Activated CD8-positive, alpha-beta T cell treated with anti-CD3 and anti-CD28 coated beads, Interleukin-2, amount 10 ng/mL, durations not matched to agents 7 days and 5 days (primary cell): ENCODE measurements at regions not wholly inside any gene's neighbourhood (a gene's known extent, or its start where the extent isn't known, plus 50 kb on each side); places are given as distances from the start of the nearest gene placed in this dataset.
"Not testable (repeated sequence)": the region's sequence is repeated elsewhere in the genome, so short reads cannot be mapped to it uniquely, and the experiment has no call there.

Experiments
- ATAC-seq: fragments of 150-1000 bp; cut with Tn5 transposase; one replicate; pipeline ENCODE4 v1.10.0; 2021; ENCODE audit warnings: moderate library complexity
- CTCF ChIA-PET: fragments of 350-600 bp; sonication (Branson Sonifier 250); formaldehyde crosslinking; loops from one replicate; lab custom pipeline; 2021; ENCODE audit warnings: antibody characterized with exemption; lab: Charles Lee
- POLR2A ChIA-PET: fragments of 350-600 bp; sonication (Branson Sonifier 250); formaldehyde crosslinking; loops from one replicate; lab custom pipeline; 2021; ENCODE audit warnings: antibody characterized with exemption; lab: Charles Lee
- DNase-seq: peaks from one replicate; pipeline ENCODE4 v3.0.0-alpha.2; 2020
- H3K27ac Mint-ChIP-seq: one replicate; pipeline ENCODE4 v1.8.0; 2021; ENCODE audit warnings: mild to moderate bottlenecking, mixed read lengths
- H3K27me3 Mint-ChIP-seq: one replicate; pipeline ENCODE4 v1.8.0; 2021; ENCODE audit warnings: low read depth, mixed read lengths
- H3K36me3 Mint-ChIP-seq: one replicate; pipeline ENCODE4 v1.8.0; 2021; ENCODE audit warnings: low read depth, mixed read lengths
- H3K4me1 Mint-ChIP-seq: one replicate; pipeline ENCODE4 v1.8.0; 2021; ENCODE audit warnings: low read depth, mixed read lengths
- H3K4me3 Mint-ChIP-seq: one replicate; pipeline ENCODE4 v1.8.0; 2021; ENCODE audit warnings: mild to moderate bottlenecking, mixed read lengths
- H3K9me3 Mint-ChIP-seq: one replicate; pipeline ENCODE4 v1.8.0; 2022; ENCODE audit warnings: mixed read lengths; ENCODE audit not compliant: insufficient read depth

GRCh38 chr1:30467101-30467500, 256.3 kb downstream of the MATN1 start:
- no peaks in the 10 kb centered on the region for H3K9me3 Mint-ChIP-seq
- CTCF ChIA-PET = no interaction called here
- ATAC-seq (no peak), DNase-seq (no peak)
- no peak overlapping the region for H3K4me3 Mint-ChIP-seq
- H3K27me3 Mint-ChIP-seq = no peaks in the 10 kb centered on the region
- H3K27ac Mint-ChIP-seq = no peak overlapping the region
- H3K4me1 Mint-ChIP-seq = no peaks in the 10 kb centered on the region
- no peaks in the 10 kb centered on the region for H3K36me3 Mint-ChIP-seq
- POLR2A ChIA-PET = no interaction called here

- ATAC-seq = no peak
- Mint-ChIP-seq H3K27ac (no peak overlapping the region), H3K27me3 (no peaks in the 10 kb centered on the region)
These were observed 256.8 kb downstream of the MATN1 start for GRCh38 chr1:30466610-30467009.

GRCh38 chr1:30466026-30466425, 257.4 kb downstream of the MATN1 start:
- no peaks in the 10 kb centered on the region for H3K4me1 Mint-ChIP-seq
- CTCF ChIA-PET = no interaction called here
- no peak for DNase-seq
- no peak overlapping the region for H3K4me3 Mint-ChIP-seq
- POLR2A ChIA-PET = no interaction called here
- no peak for ATAC-seq
- H3K27me3 Mint-ChIP-seq = no peaks in the 10 kb centered on the region
- H3K9me3 Mint-ChIP-seq = no peaks in the 10 kb centered on the region
- H3K36me3 Mint-ChIP-seq = no peaks in the 10 kb centered on the region
- H3K27ac Mint-ChIP-seq = no peak overlapping the region

More at GRCh38 chr1:30466610-30467009, 256.8 kb downstream of the MATN1 start:
- ChIA-PET CTCF (no interaction called here), POLR2A (no interaction called here)
- no peaks in the 10 kb centered on the region for H3K9me3 Mint-ChIP-seq
- no peaks in the 10 kb centered on the region for H3K4me1 Mint-ChIP-seq
- H3K36me3 Mint-ChIP-seq = no peaks in the 10 kb centered on the region
- DNase-seq = no peak
- no peak overlapping the region for H3K4me3 Mint-ChIP-seq

- no peaks in the 10 kb centered on the region for H3K4me1 Mint-ChIP-seq
- ChIA-PET POLR2A (no interaction called here), CTCF (no interaction called here)
- no peaks in the 10 kb centered on the region for H3K9me3 Mint-ChIP-seq
- no peak overlapping the region for H3K27ac Mint-ChIP-seq
- H3K36me3 Mint-ChIP-seq = no peaks in the 10 kb centered on the region
- H3K27me3 Mint-ChIP-seq = no peaks in the 10 kb centered on the region
- ATAC-seq = no peak
- DNase-seq = no peak
- no peak overlapping the region for H3K4me3 Mint-ChIP-seq
These were observed 258.3 kb downstream of the MATN1 start for GRCh38 chr1:30465096-30465495.

GRCh38 chr1:30464187-30464617, 259.2 kb downstream of the MATN1 start:
- ATAC-seq (no peak), DNase-seq (no peak)
- CTCF ChIA-PET = no interaction called here

GRCh38 chr1:30462826-30463425, 260.5 kb downstream of the MATN1 start:
- no peaks in the 10 kb centered on the region for H3K27me3 Mint-ChIP-seq
- CTCF ChIA-PET = no interaction called here

More at GRCh38 chr1:30464187-30464617, 259.2 kb downstream of the MATN1 start:
- H3K4me1 Mint-ChIP-seq = no peaks in the 10 kb centered on the region
- H3K27ac Mint-ChIP-seq = no peak overlapping the region
- H3K9me3 Mint-ChIP-seq = no peaks in the 10 kb centered on the region
- POLR2A ChIA-PET = no interaction called here
- no peak overlapping the region for H3K4me3 Mint-ChIP-seq
- no peaks in the 10 kb centered on the region for H3K27me3 Mint-ChIP-seq
- H3K36me3 Mint-ChIP-seq = no peaks in the 10 kb centered on the region

GRCh38 chr1:30462166-30462565, 261.2 kb downstream of the MATN1 start:
- Mint-ChIP-seq H3K36me3 (no peaks in the 10 kb centered on the region), H3K4me1 (no peaks in the 10 kb centered on the region), H3K27me3 (no peaks in the 10 kb centered on the region), H3K4me3 (no peak overlapping the region), H3K27ac (no peak overlapping the region), H3K9me3 (no peaks in the 10 kb centered on the region)
- ATAC-seq (no peak), DNase-seq (no peak)
- CTCF ChIA-PET = no interaction called here
- POLR2A ChIA-PET = no interaction called here

More at GRCh38 chr1:30462826-30463425, 260.5 kb downstream of the MATN1 start:
- Mint-ChIP-seq H3K36me3 (no peaks in the 10 kb centered on the region), H3K9me3 (no peaks in the 10 kb centered on the region), H3K4me3 (no peak overlapping the region), H3K27ac (no peak overlapping the region), H3K4me1 (no peaks in the 10 kb centered on the region)
- DNase-seq (no peak), ATAC-seq (no peak)
- POLR2A ChIA-PET = no interaction called here

- no peak overlapping the region for H3K27ac Mint-ChIP-seq
- H3K9me3 Mint-ChIP-seq = no peaks in the 10 kb centered on the region
- DNase-seq = no peak
- no peaks in the 10 kb centered on the region for H3K4me1 Mint-ChIP-seq
- ChIA-PET POLR2A (no interaction called here), CTCF (no interaction called here)
- H3K27me3 Mint-ChIP-seq = peaks cover 2% of the 10 kb centered on the region
- no peak overlapping the region for H3K4me3 Mint-ChIP-seq
- no peaks in the 10 kb centered on the region for H3K36me3 Mint-ChIP-seq
- no peak for ATAC-seq
These were observed 261.7 kb downstream of the MATN1 start for GRCh38 chr1:30461640-30462039.

- ATAC-seq (no peak), DNase-seq (no peak)
- Mint-ChIP-seq H3K27ac (no peak overlapping the region), H3K9me3 (no peaks in the 10 kb centered on the region), H3K27me3 (peaks cover 4% of the 10 kb centered on the region), H3K36me3 (no peaks in the 10 kb centered on the region), H3K4me3 (no peak overlapping the region), H3K4me1 (no peaks in the 10 kb centered on the region)
- CTCF ChIA-PET = no interaction called here
- POLR2A ChIA-PET = no interaction called here
These were observed 262.7 kb downstream of the MATN1 start for GRCh38 chr1:30460661-30461060.

- H3K4me1 Mint-ChIP-seq, DNase-seq, H3K9me3 Mint-ChIP-seq, H3K36me3 Mint-ChIP-seq, CTCF ChIA-PET, H3K4me3 Mint-ChIP-seq, H3K27me3 Mint-ChIP-seq, POLR2A ChIA-PET, H3K27ac Mint-ChIP-seq, ATAC-seq: not testable (repeated sequence)
These were observed 264.5 kb downstream of the MATN1 start for GRCh38 chr1:30458730-30459485.

GRCh38 chr1:30452925-30453324, 270.5 kb downstream of the MATN1 start:
- ATAC-seq (no peak), DNase-seq (peak; percentile 11)
- Mint-ChIP-seq H3K4me1 (no peaks in the 10 kb centered on the region), H3K27me3 (peaks cover 4% of the 10 kb centered on the region), H3K36me3 (no peaks in the 10 kb centered on the region), H3K4me3 (no peak overlapping the region), H3K9me3 (no peaks in the 10 kb centered on the region), H3K27ac (no peak overlapping the region)
- ChIA-PET CTCF (no interaction called here), POLR2A (no interaction called here)

GRCh38 chr1:30452170-30452569, 271.2 kb downstream of the MATN1 start:
- no peak overlapping the region for H3K4me3 Mint-ChIP-seq
- ATAC-seq (no peak), DNase-seq (peak; percentile 3)
- H3K27me3 Mint-ChIP-seq = peaks cover 4% of the 10 kb centered on the region
- CTCF ChIA-PET = no interaction called here
- H3K36me3 Mint-ChIP-seq = no peaks in the 10 kb centered on the region
- H3K9me3 Mint-ChIP-seq = no peaks in the 10 kb centered on the region
- no peak overlapping the region for H3K27ac Mint-ChIP-seq
- H3K4me1 Mint-ChIP-seq = no peaks in the 10 kb centered on the region
- POLR2A ChIA-PET = no interaction called here
